HG03045 (cell line): ENCODE measurements at regions not wholly inside any gene's neighbourhood (a gene's known extent, or its start where the extent isn't known, plus 50 kb on each side); places are given as distances from the start of the nearest gene placed in this dataset.
"Not testable (repeated sequence)": the region's sequence is repeated elsewhere in the genome, so short reads cannot be mapped to it uniquely, and the experiment has no call there.

Experiments used
- ATAC-seq: cut with Tn5 transposase; IDR thresholded peaks from one replicate; pipeline ENCODE4 v1.9.1; 2021; ENCODE audit warnings: mild to moderate bottlenecking, moderate library complexity; ENCODE audit not compliant: unreplicated experiment

DNA sequence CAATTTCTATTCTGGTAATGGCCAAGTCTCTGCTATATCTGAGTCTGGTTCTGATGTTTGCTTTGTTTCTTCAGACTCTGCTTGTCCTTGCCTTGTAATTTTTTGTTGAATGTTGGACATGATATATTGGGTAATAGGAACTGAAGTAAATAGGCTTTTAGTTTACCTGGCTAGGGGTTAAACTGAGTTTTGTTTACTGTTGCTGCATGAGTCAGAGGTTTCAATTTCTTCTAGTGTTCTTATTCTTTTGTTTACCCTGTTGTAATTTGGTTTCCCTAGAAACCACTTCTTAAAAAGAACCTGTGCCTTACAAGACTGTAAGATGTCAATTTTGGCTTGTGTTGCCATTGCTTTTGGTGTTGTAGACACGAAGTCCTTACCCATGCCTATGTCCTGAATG, 285.0 kb upstream of the KCNH7 start:
- no peak for ATAC-seq

DNA sequence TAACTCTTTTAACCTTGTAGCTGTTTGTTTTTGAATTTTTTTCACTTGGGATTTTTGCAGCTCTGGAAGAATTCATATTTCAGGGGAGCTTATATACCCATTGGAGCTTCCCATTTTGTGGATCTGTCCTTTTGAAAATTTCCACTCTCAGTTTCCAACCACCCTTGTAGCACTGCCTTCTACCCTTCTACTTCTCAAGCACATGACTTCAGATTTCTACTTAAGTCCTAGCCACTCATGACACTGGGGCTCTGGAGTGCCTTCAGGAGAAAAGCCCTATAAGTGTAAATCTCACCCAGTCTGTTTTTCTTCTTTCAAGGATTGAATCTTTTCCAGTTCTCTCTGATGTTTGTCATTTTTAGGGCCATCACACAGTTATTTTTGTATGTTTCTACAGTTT, 283.7 kb upstream of the KCNH7 start:
- ATAC-seq: no peak

- no peak for ATAC-seq
These were observed 282.9 kb upstream of the KCNH7 start for GRCh38 chr2:163121483-163121882.

DNA sequence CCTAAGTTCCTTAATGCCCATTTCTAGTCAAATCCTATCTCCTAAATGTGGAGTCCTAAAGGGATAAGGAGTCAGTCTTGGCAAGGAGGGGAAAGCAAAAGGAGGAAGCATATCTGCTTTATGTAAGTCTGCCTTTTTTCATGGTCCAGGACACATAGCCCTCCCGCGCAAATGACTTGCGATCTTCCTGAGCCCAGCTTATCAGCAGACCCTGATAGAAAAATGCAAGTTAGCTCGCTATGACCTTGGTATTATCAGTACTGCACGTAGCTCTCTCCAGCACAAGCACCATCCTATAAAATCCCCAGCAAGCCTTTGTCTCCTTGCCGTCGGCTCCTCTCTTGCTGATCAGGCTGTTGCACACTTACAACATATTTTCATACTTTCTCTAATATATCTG, 281.4 kb upstream of the KCNH7 start:
- ATAC-seq: no peak

DNA sequence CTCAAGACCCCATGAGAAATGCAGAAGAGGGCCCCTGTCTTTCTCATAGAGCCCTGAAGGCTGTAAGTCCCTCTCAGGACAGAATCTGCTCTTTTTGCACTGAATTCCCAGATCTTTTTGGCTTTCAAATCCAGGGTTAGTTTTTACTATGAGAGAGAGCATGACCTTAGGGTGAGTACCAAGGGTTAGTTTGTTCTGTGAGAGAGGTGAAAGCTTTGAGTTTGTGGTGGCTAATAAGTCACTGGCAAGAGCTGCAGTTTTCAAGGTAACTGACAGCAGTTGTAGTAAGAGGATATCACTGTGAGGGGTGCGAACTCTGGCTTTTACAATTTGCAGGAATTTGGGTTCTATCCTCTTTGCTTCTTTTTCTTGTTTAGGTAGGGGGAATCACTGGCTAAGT, 248.4 kb upstream of the KCNH7 start:
- no peak for ATAC-seq

DNA sequence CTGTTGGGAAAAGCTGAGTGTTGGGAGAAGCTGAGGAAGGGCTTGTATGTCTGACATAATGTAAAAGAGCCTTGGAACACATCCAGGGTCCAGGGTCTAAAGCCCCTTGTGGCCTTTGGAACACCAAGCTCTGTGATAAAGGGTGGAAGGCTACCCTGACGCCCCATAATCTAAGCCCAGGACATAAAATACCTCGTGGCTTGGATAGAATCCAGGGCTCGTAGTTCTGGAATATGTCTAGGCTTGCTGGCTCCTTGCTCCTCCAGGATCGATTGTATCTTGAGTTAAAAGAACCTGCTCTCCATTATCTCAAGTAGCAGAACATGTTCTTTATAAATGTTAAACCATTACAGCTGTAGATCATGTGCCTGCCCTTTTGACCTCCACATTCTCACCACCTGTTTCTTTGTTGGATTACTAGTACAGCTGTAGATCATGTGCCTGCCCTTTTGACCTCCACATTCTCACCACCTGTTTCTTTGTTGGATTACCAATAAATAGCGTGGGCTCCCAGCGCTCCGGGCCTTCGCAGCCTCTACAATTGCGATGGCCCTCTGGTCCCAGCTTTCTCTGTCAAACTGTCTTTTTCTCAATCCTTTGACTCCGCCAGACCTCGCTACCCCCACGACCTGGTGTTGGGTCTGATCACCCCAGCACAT, 246.9 kb upstream of the KCNH7 start:
- not testable (repeated sequence) for ATAC-seq

- ATAC-seq: no peak
These were observed 243.2 kb upstream of the KCNH7 start for GRCh38 chr2:163081754-163082153.

GRCh38 chr2:163077241-163077640, 238.7 kb upstream of the KCNH7 start:
- no peak for ATAC-seq

DNA sequence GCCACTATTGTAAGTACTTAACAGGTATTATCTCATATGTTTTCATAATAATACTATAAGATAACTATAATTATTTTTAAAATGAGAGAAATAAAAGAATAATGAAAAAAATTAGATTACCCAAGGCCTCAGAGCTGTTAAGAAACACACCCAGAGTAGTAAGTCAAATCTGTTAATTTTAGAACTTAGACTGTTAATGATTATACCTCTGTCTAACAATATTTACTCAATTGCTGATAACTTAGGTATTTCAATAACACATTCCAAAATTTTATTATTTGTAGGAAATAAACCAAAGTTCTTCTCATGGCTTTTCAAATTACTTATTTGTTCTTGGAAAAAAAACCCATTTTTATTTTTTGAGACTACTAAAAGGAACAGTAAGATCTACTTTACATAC, 227.5 kb upstream of the KCNH7 start:
- no peak for ATAC-seq

DNA sequence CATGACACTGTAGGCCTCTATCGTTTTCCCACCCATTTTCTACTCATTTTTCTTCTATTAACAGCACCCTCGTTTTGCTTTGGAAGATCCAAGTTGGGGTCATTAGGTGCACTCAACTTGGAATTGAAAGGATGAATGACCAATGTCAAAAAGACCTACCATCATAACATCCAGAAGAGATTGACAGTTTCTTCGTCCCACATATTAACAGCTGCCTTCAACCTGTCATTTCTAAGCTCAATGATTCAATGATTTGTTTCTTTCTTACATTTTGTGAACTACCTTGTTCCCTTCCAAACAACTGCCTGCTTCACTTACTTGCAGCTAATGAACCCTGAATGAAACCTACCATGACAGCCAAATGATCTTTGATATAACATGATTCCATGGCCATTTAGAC, 224.0 kb upstream of the KCNH7 start:
- no peak for ATAC-seq

DNA sequence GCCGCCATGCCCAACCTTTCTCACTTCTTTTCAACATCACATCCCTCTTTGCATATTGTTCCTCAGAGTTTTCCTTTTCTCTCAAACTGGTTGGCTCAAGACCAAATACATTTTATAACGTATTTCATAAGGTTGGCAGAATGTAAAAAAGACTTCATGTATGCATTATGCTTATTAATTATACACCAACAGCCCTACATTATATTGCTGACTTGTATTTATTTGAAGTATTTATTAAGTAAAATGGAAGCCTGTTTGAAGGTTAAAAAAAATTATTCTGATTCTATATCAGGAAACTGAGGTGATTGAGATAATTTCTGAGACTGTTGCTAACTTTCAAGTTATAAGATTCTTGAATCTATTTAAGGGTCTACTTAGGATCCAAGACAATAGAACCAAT, 208.0 kb upstream of the KCNH7 start:
- ATAC-seq: no peak

DNA sequence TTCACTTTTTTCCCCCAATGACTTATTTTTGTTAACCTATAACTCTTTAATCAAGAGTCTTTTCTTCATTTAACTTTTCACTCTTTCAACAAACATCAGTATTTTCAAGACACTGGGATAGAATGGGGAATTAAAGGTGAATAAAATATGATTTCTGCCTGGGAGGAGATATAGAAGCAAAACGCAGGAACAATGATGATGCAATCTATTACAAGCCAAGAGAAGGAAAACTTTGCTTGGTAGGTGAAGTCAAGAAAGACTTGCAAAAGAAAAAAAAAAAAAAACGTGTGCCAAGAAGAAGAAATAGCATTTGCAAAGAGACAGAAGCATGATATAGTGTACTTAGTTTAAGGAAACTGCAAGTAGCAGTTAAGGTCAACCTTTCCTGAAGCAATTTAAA, 207.3 kb upstream of the KCNH7 start:
- ATAC-seq: no peak

- no peak for ATAC-seq
These were observed 205.5 kb upstream of the KCNH7 start for GRCh38 chr2:163044114-163044513.

DNA sequence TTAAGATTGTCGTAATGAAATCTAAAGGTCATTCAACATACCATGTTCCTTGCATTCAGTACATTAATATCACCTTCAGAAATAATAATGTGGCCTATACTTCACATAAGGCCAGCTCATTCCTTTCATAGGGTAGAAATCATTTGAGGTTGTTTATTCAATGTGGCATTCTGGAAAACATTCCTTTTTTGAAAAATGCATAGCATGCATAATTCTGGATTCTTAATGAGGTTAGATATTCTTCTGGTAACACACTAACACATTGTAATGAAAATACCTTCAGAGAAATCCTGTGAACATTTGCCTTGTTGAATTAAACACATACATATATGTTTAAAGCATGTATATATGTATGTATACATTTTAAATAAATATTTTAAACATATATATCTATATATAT, 204.6 kb upstream of the KCNH7 start:
- ATAC-seq: no peak

DNA sequence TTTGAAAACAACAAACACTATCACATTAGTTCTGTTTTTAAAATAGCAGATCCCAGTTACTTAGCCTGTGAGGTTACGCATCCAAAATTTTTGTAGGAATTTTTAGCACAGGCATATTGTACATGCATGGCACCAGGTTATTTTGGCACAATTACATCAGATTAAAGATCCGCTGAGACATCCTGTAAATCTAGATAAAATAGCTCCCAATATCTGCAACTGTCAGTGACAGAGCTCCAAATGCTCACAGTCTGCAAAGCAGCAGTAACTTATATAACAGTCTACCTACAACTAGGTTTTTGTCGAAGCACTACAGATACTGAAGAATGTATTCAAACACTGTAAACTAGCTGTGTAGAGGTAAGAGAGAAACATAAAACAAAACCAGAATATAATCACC, 200.7 kb upstream of the KCNH7 start:
- ATAC-seq: no peak

GRCh38 chr2:163028807-163029206, 190.2 kb upstream of the KCNH7 start:
- ATAC-seq: no peak

DNA sequence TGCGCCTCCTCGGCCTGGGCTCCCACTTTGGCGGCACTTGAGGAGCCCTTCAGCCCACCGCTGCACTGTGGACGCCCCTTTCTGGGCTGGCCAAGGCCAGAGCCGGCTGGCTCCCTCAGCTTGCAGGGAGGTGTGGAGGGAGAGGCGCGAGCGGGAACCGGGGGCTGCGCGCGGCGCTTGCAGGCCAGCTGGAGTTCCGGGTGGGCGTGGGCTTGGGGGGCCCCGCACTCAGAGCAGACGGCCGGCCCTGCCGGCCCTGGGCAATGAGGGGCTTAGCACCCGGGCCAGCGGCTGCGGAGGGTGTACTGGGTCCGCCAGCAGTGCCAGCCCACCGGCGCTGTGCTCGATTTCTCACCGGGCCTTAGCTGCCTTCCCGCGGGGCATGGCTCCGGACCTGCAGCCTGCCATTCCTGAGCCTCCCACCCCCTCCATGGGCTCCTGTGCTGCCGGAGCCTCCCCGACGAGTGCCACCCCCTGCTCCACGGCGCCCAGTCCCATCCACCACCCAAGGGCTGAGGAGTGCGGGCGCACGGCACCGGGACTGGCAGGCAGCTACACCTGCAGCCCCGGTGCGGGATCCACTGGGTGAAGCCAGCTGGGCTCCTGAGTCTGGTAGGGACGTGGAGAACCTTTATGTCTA, 187.7 kb upstream of the KCNH7 start:
- ATAC-seq: not testable (repeated sequence)

DNA sequence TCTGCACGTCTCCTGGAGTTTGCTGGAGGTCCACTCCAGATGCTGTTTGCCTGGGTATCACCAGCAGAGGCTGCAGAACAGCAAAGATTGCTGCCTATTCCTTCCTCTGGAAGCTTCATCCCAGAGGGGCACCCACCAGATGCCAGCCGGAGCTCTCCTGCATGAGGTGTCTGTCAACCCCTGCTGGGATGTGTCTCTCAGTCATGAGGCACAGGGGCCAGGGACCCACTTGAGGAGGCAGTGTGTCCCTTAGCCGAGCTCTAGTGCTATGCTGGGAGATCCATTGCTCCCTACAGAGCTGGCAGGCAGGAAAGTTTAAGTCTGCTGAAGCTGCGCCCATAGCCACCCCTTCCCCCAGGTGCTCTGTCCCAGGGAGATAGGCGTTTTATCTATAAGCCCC, 178.3 kb upstream of the KCNH7 start:
- not testable (repeated sequence) for ATAC-seq

GRCh38 chr2:163011000-163011399, 172.4 kb upstream of the KCNH7 start:
- ATAC-seq: no peak

DNA sequence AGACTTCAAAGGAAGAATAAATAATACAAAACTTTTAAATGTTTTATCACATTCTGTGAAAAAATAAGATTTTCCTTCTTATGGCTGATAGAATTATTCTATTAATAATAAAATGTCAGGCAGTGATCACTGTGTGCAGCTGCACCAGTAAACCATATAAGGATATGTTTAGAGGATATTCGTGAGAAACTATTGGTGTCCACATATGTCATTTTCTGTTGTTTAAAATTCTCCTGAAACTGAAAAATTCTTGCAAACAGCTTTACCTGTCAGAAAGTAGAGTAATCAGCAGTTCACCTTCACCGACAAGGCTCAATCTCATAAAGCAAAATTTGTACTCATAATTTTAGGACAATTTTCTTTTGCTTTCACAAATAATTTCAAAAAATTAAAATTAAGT, 170.1 kb upstream of the KCNH7 start:
- no peak for ATAC-seq

- ATAC-seq: no peak
These were observed 156.2 kb upstream of the KCNH7 start for GRCh38 chr2:162994718-162995117.

DNA sequence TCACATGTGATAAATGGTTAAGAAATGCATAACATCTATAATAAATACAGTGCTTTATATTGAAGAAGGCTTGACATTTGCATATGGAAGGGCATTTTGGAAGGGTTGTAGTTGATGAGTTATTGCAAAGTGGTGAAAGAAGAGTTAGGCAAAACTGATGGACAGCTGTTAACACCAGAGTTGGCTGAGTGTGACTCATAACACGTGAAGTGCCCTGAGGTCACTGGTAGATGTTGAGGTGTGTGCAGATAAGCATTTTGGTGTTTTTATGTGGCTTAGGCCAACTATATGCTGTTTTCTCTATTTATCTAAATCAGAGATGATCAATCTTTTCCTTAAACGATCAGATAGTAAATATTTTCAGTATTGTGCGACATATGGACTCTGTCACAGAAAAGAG, 154.3 kb upstream of the KCNH7 start:
- ATAC-seq: no peak

DNA sequence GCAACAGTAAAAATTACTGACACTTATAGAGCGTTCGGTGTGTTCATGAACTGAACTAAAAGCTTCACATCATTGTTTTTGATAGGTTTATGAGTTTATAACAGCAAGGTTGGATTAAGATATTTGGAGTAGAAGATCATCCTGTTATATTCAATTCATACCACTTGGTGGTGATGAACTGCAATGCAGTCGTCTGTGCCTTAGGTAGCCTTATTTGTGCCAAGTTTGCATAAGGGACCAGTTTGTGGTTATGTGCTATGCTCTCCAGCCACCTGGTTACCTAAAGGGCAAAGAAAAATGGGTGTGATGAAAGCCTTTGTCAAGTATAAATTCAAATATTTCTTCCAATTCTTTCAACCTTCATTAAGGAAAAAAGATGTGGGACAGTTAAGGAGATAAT, 150.9 kb upstream of the KCNH7 start:
- no peak for ATAC-seq
